ENCODE measurements at regions not wholly inside any gene's neighbourhood (a gene's known extent, or its start where the extent isn't known, plus 50 kb on each side); places are given as distances from the start of the nearest gene placed in this dataset.

DNA sequence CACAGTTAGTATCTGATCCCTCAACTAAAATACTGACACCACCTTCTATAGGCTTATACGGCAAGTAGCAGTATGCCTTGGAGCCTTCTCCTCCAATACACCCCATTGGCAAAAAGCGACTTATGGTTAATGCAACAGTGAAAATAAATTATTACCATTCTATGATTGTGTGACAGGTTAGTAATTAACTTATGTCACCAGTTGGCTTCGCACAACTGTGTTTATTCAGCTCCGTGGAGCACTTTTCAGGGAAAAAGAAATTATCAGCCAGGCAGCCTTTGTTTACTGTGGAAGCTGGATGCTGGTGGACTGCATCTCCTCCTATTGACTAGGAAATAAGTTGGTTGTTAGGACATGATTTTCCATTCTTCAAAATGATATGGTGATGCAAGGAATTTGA lies 833.8 kb upstream of the RBFOX1 start:
- TF ChIP-seq CTCF (IDR thresholded peaks at IDR 0.05; ENCODE audit: insufficient read depth, low read depth, low read length): no peak
- no peak overlapping the region for H3K4me3 ChIP-seq (ENCODE audit: low read depth, low read length)
- DNase-seq (ENCODE audit: low read depth): no peak

DNA sequence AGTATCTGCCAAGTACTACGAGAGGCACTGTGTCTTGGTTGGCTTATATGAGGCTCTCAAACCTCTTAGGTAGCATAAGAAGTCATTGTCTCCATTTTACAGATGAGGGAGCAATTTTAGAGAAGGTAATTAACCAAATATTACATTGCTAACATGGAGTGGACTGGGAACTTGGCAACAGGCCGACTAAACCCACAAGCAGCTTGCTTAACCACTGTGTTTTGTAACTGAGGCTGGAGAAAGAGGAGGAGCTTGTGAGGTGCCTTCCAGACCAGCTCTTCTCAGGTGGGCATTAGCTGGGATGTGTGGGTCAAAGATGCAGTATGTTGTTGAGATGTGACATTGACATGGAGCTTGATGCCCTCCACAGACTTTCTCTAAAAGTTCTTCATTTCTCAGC lies 835.6 kb upstream of the RBFOX1 start:
- TF ChIP-seq CTCF (IDR thresholded peaks at IDR 0.05; ENCODE audit: insufficient read depth, low read depth, low read length): no peak
- no peak overlapping the region for H3K4me3 ChIP-seq (ENCODE audit: low read depth, low read length)
- DNase-seq (ENCODE audit: low read depth): no peak

GRCh38 chr16:6495486-6496210 lies 837.0 kb upstream of the RBFOX1 start:
- no peak overlapping the region for H3K4me3 ChIP-seq (ENCODE audit: low read depth, low read length)
- DNase-seq (ENCODE audit: low read depth): no peak
- TF ChIP-seq CTCF (IDR thresholded peaks at IDR 0.05; ENCODE audit: insufficient read depth, low read depth, low read length): no peak

DNA sequence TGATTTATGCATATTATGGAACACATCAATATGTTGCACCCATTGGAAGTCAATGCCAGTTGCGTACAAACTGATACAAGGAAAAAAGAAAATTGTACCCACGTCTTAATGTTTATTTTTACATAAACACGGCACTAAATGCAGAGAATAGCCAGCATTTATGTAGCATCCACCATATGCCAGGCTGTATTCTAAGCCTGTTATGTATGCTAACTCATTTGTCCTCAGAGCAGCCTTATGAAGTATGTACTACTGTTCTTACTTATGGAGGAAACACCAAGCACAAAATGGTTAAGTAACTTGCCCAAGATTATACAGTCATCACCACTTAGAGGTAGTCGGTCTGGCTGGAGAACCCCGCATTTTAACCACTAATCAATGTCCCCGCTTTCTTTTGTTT lies 837.9 kb upstream of the RBFOX1 start:
- no peak overlapping the region for H3K4me3 ChIP-seq (ENCODE audit: low read depth, low read length)
- no peak for TF ChIP-seq CTCF (IDR thresholded peaks at IDR 0.05; ENCODE audit: insufficient read depth, low read depth, low read length)
- no peak for DNase-seq (ENCODE audit: low read depth)

DNA sequence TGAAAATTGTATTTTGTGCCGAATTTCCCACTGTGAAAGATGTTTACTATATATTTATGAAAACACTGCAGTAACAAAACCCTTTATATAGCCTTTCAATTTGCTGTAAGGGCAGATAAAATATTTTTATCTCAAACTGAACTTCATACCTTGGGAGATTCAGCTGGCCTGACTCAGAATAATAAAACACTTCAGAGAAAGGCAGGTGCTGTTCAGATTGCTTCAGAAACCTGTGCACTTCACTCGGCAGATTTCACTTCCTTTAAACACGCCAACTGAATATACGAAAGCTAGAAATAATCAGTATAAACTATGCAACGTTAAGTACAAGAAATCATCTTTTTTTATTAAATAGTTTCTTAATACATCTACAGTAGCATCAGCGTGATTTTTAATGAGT lies 839.1 kb upstream of the RBFOX1 start:
- DNase-seq (ENCODE audit: low read depth): no peak
- no peak overlapping the region for H3K4me3 ChIP-seq (ENCODE audit: low read depth, low read length)
- no peak for TF ChIP-seq CTCF (IDR thresholded peaks at IDR 0.05; ENCODE audit: insufficient read depth, low read depth, low read length)

DNA sequence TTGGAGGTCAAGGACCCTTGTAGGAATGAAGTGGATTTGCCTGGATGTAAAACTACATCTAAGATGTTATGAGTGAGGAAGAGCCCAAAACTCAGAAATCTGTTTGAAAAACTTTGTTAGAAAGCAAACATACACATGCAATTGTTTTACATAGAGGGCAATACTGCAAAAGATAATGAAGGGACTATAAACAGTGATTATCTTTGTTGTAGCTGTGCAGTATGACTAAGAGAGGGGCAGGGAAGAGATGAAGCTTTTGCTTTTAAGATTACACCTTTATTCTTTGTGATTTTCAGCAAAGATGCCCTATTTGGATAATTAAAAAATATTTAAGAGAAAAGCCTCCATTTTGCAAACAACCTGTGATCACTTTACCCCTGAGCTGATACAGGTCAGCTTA lies 839.9 kb upstream of the RBFOX1 start:
- H3K4me3 ChIP-seq (ENCODE audit: low read depth, low read length): no peak overlapping the region
- DNase-seq (ENCODE audit: low read depth): no peak

More for the DNA sequence above, 839.9 kb upstream of the RBFOX1 start:
- no peak for TF ChIP-seq CTCF (IDR thresholded peaks at IDR 0.05; ENCODE audit: insufficient read depth, low read depth, low read length)

All from fibroblast of villous mesenchyme (primary cell).